HL-60 (cell line): ENCODE measurements at regions not wholly inside any gene's neighbourhood (a gene's known extent, or its start where the extent isn't known, plus 50 kb on each side); places are given as distances from the start of the nearest gene placed in this dataset.

Source experiments
- DNase-seq, 2 experiments: peaks; one replicate each; pipeline ENCODE4 v3.0.0-alpha.2; 2010 to 2020; ENCODE audit warnings: low read depth in 1 of 2, low spot score in 1 of 2
- H3K27ac ChIP-seq: fragments of 250-450 bp; sonication (Bioruptor Pico); replicated peaks from 2 replicates; pipeline ENCODE4 v1.5.1; 2020; ENCODE audit warnings: mild to moderate bottlenecking, moderate library complexity
- H3K27me3 ChIP-seq: fragments of 250-450 bp; sonication (Bioruptor Pico); 2 replicates; pipeline ENCODE4 v1.5.1; 2021; ENCODE audit warnings: mild to moderate bottlenecking, moderate library complexity; ENCODE audit not compliant: insufficient read depth, poor library complexity, severe bottlenecking
- H3K4me3 ChIP-seq: replicated peaks from 2 replicates; pipeline ENCODE4 v1.5.1; 2011; ENCODE audit warnings: mild to moderate bottlenecking, control low read depth, low read length; ENCODE audit not compliant: insufficient read depth
- GABPA ChIP-seq: IDR thresholded peaks from 2 replicates; pipeline ENCODE4 v1.6.1; 2012; ENCODE audit warnings: low read depth
- POLR2AphosphoS5 ChIP-seq: IDR thresholded peaks from 2 replicates; pipeline ENCODE4 v1.6.1; 2012; ENCODE audit warnings: low read depth
- SPI1 ChIP-seq: IDR thresholded peaks from 2 replicates; pipeline ENCODE4 v1.6.1; 2012; ENCODE audit warnings: low read depth, mild to moderate bottlenecking, borderline replicate concordance
- TF ChIP-seq, protein P1 (sequence below): IDR thresholded peaks from one replicate; pipeline ENCODE4 v1.5.1; 2011; ENCODE audit warnings: low read length, control low read depth, inconsistent platforms; ENCODE audit not compliant: insufficient read depth
- TF ChIP-seq, protein P2 (sequence below): IDR thresholded peaks from 2 replicates; pipeline ENCODE4 v1.6.1; 2012; ENCODE audit warnings: low read depth; ENCODE audit not compliant: insufficient replicate concordance

DNA sequence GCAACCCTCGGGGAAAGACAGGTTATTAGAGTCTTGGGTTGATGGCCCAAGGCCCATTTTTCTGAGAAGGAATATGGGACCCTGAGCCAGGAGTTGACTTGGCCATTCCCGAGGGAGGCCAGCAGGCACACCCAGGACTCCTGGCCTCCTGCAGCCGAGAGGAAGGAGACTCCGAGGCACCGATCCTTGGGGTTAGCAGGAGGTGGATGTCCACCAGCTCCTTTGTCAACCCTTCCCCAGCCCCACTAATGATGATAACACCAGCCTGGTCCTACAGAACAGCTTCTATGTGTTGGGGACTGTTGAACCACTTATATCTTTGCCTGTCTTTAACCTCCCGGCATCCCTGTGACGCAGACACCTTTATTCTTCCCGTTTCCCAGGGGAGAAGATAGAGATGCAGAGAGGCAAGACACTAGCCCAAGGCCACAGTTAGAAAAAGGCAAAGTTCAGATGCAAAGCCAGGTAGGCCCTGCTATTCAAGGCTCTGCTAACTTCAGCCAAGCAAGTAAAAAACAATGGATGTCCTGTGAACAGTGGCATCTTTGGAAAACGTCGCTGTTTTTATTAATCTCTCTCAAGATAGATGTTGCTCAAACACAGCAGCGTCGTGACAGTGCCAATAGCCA, 767.3 kb upstream of the TBX3 start:
- DNase-seq, result no peak
- TF ChIP-seq POLR2AphosphoS5 (no peak), GABPA (no peak), SPI1 (no peak)
- TF ChIP-seq, protein P1, sequence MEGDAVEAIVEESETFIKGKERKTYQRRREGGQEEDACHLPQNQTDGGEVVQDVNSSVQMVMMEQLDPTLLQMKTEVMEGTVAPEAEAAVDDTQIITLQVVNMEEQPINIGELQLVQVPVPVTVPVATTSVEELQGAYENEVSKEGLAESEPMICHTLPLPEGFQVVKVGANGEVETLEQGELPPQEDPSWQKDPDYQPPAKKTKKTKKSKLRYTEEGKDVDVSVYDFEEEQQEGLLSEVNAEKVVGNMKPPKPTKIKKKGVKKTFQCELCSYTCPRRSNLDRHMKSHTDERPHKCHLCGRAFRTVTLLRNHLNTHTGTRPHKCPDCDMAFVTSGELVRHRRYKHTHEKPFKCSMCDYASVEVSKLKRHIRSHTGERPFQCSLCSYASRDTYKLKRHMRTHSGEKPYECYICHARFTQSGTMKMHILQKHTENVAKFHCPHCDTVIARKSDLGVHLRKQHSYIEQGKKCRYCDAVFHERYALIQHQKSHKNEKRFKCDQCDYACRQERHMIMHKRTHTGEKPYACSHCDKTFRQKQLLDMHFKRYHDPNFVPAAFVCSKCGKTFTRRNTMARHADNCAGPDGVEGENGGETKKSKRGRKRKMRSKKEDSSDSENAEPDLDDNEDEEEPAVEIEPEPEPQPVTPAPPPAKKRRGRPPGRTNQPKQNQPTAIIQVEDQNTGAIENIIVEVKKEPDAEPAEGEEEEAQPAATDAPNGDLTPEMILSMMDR, result no peak
- TF ChIP-seq, protein P2, sequence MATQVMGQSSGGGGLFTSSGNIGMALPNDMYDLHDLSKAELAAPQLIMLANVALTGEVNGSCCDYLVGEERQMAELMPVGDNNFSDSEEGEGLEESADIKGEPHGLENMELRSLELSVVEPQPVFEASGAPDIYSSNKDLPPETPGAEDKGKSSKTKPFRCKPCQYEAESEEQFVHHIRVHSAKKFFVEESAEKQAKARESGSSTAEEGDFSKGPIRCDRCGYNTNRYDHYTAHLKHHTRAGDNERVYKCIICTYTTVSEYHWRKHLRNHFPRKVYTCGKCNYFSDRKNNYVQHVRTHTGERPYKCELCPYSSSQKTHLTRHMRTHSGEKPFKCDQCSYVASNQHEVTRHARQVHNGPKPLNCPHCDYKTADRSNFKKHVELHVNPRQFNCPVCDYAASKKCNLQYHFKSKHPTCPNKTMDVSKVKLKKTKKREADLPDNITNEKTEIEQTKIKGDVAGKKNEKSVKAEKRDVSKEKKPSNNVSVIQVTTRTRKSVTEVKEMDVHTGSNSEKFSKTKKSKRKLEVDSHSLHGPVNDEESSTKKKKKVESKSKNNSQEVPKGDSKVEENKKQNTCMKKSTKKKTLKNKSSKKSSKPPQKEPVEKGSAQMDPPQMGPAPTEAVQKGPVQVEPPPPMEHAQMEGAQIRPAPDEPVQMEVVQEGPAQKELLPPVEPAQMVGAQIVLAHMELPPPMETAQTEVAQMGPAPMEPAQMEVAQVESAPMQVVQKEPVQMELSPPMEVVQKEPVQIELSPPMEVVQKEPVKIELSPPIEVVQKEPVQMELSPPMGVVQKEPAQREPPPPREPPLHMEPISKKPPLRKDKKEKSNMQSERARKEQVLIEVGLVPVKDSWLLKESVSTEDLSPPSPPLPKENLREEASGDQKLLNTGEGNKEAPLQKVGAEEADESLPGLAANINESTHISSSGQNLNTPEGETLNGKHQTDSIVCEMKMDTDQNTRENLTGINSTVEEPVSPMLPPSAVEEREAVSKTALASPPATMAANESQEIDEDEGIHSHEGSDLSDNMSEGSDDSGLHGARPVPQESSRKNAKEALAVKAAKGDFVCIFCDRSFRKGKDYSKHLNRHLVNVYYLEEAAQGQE, result no peak
- peaks cover 16% of the 10 kb centered on the region for H3K27me3 ChIP-seq
- H3K27ac ChIP-seq, result no peak overlapping the region
- H3K4me3 ChIP-seq, result no peak overlapping the region

DNA sequence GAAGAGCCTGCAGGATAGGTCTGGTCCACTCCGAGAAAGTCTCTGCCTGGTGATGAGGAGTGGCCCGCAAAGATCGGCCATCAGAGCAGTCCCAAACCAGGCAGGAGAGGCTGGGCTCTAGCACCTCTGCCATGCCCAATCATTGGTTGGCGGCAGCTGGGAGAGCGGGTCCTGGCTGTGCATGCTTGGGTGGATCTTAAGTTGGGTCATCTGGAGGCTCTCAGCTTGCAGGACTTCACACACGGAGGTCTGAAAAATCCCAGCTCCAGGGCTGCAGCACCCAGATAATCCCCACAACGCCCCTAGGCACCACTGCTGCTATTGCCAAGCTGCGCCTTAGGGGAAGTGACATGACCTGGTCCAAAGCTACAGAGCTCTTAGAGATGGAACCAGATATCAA, 766.7 kb upstream of the TBX3 start:
- H3K27ac ChIP-seq, result no peak overlapping the region
- H3K4me3 ChIP-seq, result no peak overlapping the region
- DNase-seq, result no peak
- TF ChIP-seq, protein P2, result no peak
- TF ChIP-seq GABPA, result no peak
- no peak for TF ChIP-seq POLR2AphosphoS5
- TF ChIP-seq, protein P1, result no peak
- TF ChIP-seq SPI1, result no peak
- H3K27me3 ChIP-seq, result peaks cover 16% of the 10 kb centered on the region

DNA sequence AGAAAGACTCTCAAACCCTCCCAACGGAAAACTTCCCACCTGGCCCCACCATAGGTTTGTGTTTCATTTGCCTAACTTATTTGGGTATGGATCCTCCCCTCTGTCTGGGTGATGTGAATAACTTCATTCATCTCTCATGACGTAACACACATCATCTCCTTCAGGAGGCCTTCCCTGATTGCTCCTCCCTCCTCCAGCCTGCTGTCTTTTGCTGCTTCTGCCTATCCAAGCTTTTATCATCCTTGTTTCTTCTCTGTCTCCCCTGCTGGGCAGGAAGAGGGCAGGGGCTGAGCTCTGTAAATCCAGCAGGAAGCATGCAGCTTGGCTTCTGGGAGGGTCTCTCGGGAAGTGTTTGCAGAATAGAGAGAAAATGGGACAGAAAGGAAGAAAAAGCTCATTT, 766.0 kb upstream of the TBX3 start:
- no peak overlapping the region for H3K27ac ChIP-seq
- peaks cover 16% of the 10 kb centered on the region for H3K27me3 ChIP-seq
- no peak overlapping the region for H3K4me3 ChIP-seq
- DNase-seq, result no peak
- TF ChIP-seq, protein P1, result no peak
- TF ChIP-seq SPI1, result no peak
- TF ChIP-seq GABPA, result no peak
- no peak for TF ChIP-seq POLR2AphosphoS5
- TF ChIP-seq, protein P2, result no peak
